Endothelial cell (in vitro differentiated cells): ENCODE measurements at regions not wholly inside any gene's neighbourhood (a gene's known extent, or its start where the extent isn't known, plus 50 kb on each side); places are given as distances from the start of the nearest gene placed in this dataset.
"Not testable (repeated sequence)": the region's sequence is repeated elsewhere in the genome, so short reads cannot be mapped to it uniquely, and the experiment has no call there.

Experiments used
- DNase-seq: peaks from one replicate; pipeline ENCODE4 v3.0.0; 2021; ENCODE audit warnings: low spot score
- H3K27ac Mint-ChIP-seq: one replicate; pipeline ENCODE4 v1.8.0; 2021; ENCODE audit warnings: mixed read lengths, inconsistent platforms; ENCODE audit not compliant: unreplicated experiment
- H3K27me3 Mint-ChIP-seq: one replicate; pipeline ENCODE4 v1.8.0; 2021; ENCODE audit warnings: mild to moderate bottlenecking, moderate library complexity, mixed read lengths, inconsistent platforms; ENCODE audit not compliant: unreplicated experiment
- H3K36me3 Mint-ChIP-seq: one replicate; pipeline ENCODE4 v1.8.0; 2021; ENCODE audit warnings: mild to moderate bottlenecking, low read depth, mixed read lengths, inconsistent platforms; ENCODE audit not compliant: unreplicated experiment
- H3K4me1 Mint-ChIP-seq: one replicate; pipeline ENCODE4 v1.8.0; 2021; ENCODE audit warnings: mild to moderate bottlenecking, mixed read lengths, inconsistent platforms; ENCODE audit not compliant: unreplicated experiment
- H3K4me3 Mint-ChIP-seq: one replicate; pipeline ENCODE4 v1.8.0; 2021; ENCODE audit warnings: mild to moderate bottlenecking, mixed read lengths, inconsistent platforms; ENCODE audit not compliant: unreplicated experiment
- H3K9me3 Mint-ChIP-seq: one replicate; pipeline ENCODE4 v1.8.0; 2021; ENCODE audit warnings: mixed read lengths, inconsistent platforms; ENCODE audit not compliant: unreplicated experiment

DNA sequence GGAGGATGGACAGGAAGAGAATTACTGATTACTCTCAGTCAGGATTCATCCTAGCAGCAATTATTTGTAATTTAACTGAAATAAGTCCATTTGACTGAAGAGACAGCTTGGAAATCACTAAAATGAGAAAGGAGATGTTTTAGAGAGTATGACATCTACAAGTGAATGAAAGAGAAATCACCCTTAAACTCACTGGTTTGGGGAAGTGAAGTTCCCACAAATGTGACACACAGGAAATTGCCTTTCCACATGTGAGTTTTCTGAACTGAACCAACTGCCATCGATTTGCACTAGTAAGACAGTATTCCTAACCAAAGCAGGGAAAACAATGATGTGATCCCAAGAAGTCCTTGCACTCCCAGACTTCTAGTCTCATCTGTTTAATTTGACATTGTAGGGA, 110.3 kb downstream of the FAM72B start:
- H3K9me3 Mint-ChIP-seq, H3K4me1 Mint-ChIP-seq, H3K27me3 Mint-ChIP-seq, DNase-seq, H3K36me3 Mint-ChIP-seq, H3K4me3 Mint-ChIP-seq, H3K27ac Mint-ChIP-seq: not testable (repeated sequence)

DNA sequence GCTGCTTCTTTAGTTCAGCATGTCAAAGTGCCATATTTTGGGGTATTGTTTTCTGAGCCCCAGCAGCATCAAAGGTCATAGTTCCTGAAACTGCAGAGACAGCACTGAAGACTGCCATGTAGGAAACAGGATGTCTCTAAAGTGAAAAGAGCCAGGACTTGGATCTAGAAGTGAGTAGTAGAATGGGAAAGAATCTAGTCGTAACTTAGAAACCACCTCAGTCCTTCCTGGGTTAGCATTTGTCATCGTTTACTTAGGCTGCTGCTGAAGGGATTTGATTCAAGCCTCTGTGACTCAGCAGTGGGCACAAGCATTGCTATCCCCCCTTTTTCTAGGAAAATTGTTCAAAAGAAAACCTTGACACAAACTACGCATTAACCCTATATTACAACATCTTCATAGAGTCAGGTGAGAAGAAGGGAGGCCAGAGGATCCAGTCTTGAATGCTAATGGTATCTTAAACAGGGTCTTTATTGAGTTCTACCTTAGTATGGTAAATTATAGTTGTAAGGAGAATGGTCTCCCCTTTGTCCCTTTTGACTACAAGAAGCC, 108.8 kb downstream of the FAM72B start:
- H3K4me3 Mint-ChIP-seq, H3K27me3 Mint-ChIP-seq, DNase-seq, H3K27ac Mint-ChIP-seq, H3K4me1 Mint-ChIP-seq, H3K9me3 Mint-ChIP-seq, H3K36me3 Mint-ChIP-seq: not testable (repeated sequence)

DNA sequence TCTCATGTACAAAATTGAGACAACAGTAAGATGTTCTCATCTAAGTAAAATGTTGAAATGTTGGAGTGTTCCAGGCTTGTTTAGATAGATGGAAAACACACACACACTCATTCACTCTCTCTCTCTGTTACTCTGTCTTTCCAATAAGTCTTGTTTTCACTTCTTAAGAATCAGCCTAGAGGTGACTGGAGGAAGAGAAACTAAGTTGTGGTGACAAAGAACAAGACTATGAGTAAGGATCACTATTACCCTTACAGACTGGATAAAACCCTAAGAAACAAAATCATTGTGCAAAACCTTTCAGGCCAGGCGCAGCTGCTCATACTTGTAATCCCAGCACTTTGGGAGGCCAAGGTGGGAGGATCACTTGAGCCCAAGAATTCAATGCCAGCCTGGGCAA, 107.5 kb downstream of the FAM72B start:
- H3K36me3 Mint-ChIP-seq, H3K9me3 Mint-ChIP-seq, H3K4me3 Mint-ChIP-seq, H3K27me3 Mint-ChIP-seq, H3K27ac Mint-ChIP-seq, DNase-seq: not testable (repeated sequence)
- peaks cover 10% of the 10 kb centered on the region for H3K4me1 Mint-ChIP-seq

DNA sequence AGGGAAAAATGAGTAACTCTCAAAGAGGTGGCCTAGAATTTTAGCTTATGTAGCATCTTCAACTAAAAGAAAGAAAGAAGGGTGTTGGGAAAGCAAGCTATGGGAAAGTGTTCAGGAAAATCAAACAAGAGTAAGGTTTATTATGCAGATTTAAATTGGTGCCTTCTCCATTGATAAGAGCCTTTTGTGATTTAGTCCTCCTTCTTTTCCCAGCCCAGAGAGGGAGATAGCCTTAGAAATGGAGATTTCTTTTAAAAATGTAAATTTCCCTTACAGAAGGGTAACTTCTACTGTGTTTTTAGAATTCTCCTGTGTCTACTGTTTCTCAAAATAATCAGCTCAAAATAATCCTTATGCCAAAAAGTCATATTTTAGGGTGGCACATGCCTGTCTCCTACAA, 104.5 kb downstream of the FAM72B start:
- H3K27ac Mint-ChIP-seq, result peak overlapping the region; percentile 77
- H3K9me3 Mint-ChIP-seq, H3K27me3 Mint-ChIP-seq, H3K36me3 Mint-ChIP-seq, DNase-seq: not testable (repeated sequence)
- H3K4me1 Mint-ChIP-seq, result peaks cover 10% of the 10 kb centered on the region
- peak overlapping the region; percentile 42 for H3K4me3 Mint-ChIP-seq

DNA sequence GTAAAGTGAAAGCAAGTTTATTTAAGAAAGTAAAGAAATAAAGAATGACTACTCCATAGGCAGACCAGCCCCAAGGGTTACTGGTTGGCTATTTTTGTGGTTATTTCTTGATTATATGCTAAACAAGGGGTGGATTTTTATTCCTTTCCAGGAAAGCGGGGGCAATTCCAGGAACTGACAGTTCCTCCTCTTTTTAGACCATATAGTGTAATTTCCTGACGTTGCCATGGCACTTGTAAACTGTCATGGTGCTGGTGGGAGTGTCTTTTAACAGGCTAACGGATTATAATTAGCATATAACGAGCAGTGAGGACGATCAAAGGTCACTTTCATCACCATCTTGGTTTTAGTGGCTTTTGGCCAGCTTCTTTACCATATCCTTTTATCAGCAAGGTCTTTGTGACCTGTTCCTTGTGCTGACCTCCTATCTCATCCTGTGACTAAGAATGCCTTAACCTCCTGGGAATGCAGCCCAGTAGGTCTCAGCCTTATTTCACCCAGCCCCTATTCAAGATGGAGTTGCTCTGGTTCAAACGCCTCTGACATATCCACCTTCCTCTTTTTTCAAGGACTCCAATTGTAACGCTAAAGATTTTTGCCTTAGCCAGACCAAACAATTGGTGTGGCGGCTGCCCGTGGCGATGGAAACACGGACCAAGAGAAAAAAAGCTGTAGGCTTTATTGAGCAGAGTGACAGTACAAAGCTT, 103.8 kb downstream of the FAM72B start:
- H3K4me1 Mint-ChIP-seq, result peaks cover 10% of the 10 kb centered on the region
- H3K27me3 Mint-ChIP-seq, H3K9me3 Mint-ChIP-seq, DNase-seq, H3K36me3 Mint-ChIP-seq: not testable (repeated sequence)
- H3K4me3 Mint-ChIP-seq, result peak overlapping the region; percentile 42
- peak overlapping the region; percentile 77 for H3K27ac Mint-ChIP-seq

DNA sequence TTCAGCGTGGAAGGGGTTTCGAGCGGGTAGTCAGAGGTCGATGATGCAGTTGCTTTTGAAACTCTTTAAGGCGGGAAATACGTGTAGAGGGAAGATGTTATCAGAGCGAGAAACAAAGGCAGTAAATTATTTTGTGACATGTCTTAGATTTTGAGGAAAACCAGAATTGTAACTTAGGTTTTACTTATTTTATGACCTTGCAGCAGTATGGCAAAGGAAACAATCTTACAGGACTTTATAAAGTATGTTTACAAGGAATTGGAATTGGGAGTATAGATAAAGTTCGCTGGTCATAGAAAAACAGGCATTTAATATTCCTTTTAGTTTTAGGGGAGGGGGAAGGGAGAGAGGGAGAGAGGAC, 103.3 kb downstream of the FAM72B start:
- H3K4me3 Mint-ChIP-seq, H3K27me3 Mint-ChIP-seq, H3K36me3 Mint-ChIP-seq, H3K9me3 Mint-ChIP-seq, H3K27ac Mint-ChIP-seq, DNase-seq: not testable (repeated sequence)
- peaks cover 10% of the 10 kb centered on the region for H3K4me1 Mint-ChIP-seq

DNA sequence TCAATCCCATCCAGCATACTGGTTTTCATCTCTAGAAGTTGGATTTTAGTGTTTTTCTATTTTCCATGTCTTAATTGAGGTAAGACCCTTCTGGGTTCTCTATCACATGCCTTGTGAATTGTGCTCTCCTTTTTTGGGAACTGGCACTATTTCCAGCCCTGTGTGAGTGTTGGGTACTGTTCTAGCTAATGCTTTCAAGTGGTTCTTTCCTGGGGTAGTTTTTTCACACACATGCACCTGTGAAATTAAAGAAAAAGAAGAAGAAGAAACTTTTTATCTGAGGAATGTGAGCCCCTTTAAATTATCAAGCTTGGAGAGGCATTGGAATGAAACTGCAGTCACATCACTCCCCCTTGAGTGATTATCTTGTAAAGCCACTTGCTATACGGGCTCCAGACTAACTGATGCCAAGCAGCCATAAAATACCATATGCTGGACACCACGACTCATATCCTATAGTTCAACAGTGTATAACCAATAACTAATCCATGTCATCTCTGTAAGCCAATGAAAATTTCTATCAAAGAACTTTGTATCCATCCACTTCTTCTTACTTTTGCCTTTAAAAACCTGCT, 102.4 kb downstream of the FAM72B start:
- not testable (repeated sequence) for H3K27ac Mint-ChIP-seq, H3K9me3 Mint-ChIP-seq, H3K27me3 Mint-ChIP-seq, H3K36me3 Mint-ChIP-seq, DNase-seq, H3K4me3 Mint-ChIP-seq
- H3K4me1 Mint-ChIP-seq, result peaks cover 10% of the 10 kb centered on the region

DNA sequence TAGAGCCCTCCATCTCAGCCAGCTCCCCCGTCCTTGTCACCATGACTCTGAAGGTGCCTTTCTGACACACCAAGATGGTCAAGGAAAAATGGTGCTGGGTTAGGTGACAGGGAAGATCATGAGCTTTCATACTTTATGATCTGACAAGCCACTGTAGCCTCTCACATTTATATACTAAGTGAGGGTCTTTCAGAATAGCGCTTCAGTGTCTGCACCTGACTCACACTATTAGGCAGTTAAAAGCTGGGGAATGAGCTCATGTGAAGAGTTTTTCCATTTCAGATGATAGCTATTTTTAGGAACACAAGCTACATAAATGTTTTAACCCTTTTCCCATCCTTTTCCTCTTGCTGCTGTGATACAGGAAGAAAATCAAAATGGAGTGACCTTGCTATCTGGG, 101.1 kb downstream of the FAM72B start:
- DNase-seq, H3K4me3 Mint-ChIP-seq, H3K27me3 Mint-ChIP-seq, H3K27ac Mint-ChIP-seq, H3K9me3 Mint-ChIP-seq, H3K36me3 Mint-ChIP-seq: not testable (repeated sequence)
- H3K4me1 Mint-ChIP-seq, result peaks cover 10% of the 10 kb centered on the region

DNA sequence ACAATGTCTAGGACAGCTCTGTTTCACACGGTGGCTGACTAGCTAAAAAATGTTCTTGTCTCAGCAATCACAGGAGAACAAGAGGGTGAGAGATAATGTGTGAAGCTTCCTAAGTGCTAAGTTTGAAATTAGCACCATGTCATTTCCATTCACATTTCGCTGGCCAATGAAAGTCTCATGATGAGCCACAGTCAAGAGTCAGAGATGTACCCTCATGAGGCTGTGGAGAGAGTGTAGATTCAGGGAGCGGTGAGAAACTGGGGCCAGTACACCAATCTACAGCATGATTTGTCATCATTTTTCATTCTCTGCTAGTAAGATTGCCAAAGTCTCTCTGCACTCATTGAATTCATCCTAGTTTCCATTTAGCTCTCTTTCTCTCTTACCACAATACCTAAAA, 97.9 kb downstream of the FAM72B start:
- H3K36me3 Mint-ChIP-seq, H3K27ac Mint-ChIP-seq, DNase-seq, H3K27me3 Mint-ChIP-seq, H3K4me3 Mint-ChIP-seq, H3K4me1 Mint-ChIP-seq, H3K9me3 Mint-ChIP-seq: not testable (repeated sequence)

DNA sequence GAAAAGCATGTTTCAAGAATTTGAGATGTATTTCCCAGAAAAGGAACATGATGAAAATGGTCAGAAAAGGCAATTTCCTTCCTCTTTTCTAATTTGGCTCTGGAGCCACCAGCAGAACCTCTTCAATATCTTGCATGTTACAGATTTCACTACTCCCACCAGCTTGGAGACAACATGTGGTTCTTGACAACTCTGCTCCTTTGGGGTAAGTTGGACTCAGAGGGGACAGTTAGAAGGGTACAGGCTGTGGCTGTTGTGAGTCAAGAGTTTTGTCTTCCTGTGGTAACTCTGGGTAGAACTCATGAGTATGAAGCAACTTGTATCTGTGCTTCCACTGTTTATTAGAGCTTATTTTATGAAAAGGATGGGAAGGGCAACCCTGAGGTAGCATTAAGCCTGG, 96.9 kb downstream of the FAM72B start:
- H3K9me3 Mint-ChIP-seq, H3K4me3 Mint-ChIP-seq, H3K36me3 Mint-ChIP-seq: not testable (repeated sequence)

DNA sequence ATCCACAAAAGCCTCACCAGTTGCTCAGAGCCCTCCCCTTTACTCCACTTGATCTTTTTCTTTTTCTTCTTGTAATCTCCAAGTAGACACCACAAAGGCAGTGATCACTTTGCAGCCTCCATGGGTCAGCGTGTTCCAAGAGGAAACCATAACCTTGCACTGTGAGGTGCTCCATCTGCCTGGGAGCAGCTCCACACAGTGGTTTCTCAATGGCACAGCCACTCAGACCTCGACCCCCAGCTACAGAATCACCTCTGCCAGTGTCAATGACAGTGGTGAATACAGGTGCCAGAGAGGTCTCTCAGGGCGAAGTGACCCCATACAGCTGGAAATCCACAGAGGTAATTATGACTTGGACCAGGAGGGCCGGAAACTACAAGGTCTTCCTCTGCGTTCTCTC, 95.6 kb downstream of the FAM72B start:
- H3K36me3 Mint-ChIP-seq, H3K27me3 Mint-ChIP-seq, DNase-seq, H3K9me3 Mint-ChIP-seq, H3K4me3 Mint-ChIP-seq, H3K4me1 Mint-ChIP-seq, H3K27ac Mint-ChIP-seq: not testable (repeated sequence)

More for the DNA sequence above, 96.9 kb downstream of the FAM72B start:
- H3K27ac Mint-ChIP-seq, DNase-seq, H3K27me3 Mint-ChIP-seq, H3K4me1 Mint-ChIP-seq: not testable (repeated sequence)

DNA sequence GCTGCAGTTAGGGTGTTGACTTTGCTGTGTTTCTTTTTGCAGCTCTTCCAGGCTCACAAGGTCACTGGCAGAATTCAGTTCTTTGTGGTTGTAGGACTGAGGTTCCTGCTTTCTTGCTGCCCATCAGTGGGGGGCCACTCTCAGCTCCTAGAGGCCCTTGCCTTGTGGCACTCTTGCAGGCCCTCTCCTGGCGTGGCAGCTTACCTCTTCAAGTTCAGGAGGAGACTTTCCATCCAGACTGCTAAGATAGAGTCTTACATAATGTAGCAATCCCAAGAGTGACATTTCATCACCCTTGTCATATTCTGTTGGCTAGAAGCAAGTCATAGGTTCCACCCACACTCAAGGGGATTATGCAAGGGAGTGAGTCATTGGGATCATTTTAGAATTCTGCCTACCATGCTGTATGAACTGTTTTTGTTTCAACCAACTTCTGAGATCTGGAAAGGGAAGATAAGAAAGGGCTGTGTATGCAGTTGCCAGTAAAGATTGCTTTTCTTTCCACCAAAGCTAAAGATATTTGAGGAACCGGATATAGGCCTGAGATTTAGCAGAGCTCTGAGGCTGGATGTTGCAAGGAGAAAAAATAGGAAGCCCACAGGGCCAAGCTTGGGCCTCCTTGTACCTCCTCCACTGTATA, 91.7 kb downstream of the FAM72B start:
- not testable (repeated sequence) for H3K9me3 Mint-ChIP-seq, H3K27me3 Mint-ChIP-seq, H3K36me3 Mint-ChIP-seq, H3K4me3 Mint-ChIP-seq, H3K4me1 Mint-ChIP-seq, H3K27ac Mint-ChIP-seq, DNase-seq
